ENCODE measurements at regions not wholly inside any gene's neighbourhood (a gene's known extent, or its start where the extent isn't known, plus 50 kb on each side); places are given as distances from the start of the nearest gene placed in this dataset.

- Mint-ChIP-seq H3K4me3 (no peak overlapping the region), H3K4me1 (no peaks in the 10 kb centered on the region), H3K27me3 (ENCODE audit: low read depth) (peaks cover 2% of the 10 kb centered on the region), H3K27ac (ENCODE audit: unreplicated experiment) (no peak overlapping the region), H3K36me3 (ENCODE audit: low read depth) (no peaks in the 10 kb centered on the region), H3K9me3 (no peaks in the 10 kb centered on the region)
- no peak for DNase-seq (ENCODE audit: low read depth, low spot score)
- no peak for TF ChIP-seq CTCF (conservative IDR thresholded peaks at IDR 0.05)
Observed at GRCh38 chr6:76420094-76420493, 347.6 kb upstream of the IMPG1 start.

GRCh38 chr6:76418560-76419223, 346.2 kb upstream of the IMPG1 start:
- Mint-ChIP-seq H3K27me3 (ENCODE audit: low read depth) (peaks cover 2% of the 10 kb centered on the region), H3K4me1 (no peaks in the 10 kb centered on the region), H3K4me3 (no peak overlapping the region), H3K9me3 (no peaks in the 10 kb centered on the region), H3K27ac (ENCODE audit: unreplicated experiment) (no peak overlapping the region), H3K36me3 (ENCODE audit: low read depth) (no peaks in the 10 kb centered on the region)
- no peak for TF ChIP-seq CTCF (conservative IDR thresholded peaks at IDR 0.05)
- DNase-seq (ENCODE audit: low read depth, low spot score), result no peak

DNA sequence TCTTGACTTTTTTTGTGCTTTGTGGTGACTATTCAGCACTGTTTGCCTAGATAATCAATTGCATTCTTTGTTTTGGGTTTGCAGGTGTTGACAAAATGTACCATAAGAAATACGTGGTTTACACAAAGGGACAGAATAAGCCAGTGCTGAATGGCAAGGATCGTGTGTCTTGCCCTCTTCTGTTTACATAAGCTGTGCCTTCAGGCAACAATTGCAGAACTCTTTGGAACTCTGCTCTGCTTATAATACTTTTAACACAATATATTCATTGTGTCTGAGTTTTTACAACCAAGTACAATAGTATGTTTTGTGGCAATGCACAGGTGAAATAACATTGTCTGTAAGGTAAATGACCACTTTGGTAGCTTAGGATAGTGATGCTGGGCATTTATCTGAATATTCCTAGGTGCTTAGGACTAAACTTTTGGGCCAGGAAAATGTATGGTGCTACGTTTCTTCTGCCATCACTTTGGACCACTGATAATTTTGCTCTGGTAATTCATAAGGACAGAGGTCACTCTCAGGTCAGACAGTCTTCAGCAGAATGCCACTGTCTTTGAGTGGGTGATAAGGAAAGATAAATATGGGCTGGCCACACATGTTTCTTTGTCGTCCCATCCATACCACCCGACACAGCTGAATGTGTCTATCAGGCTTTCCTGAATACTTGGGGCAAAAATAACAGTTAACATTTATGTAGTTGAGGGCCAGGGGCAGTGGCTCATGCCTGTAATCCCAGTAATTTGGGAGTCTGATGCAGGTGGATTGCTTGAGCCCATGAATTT, 344.6 kb upstream of the IMPG1 start:
- no peak overlapping the region for H3K4me3 Mint-ChIP-seq
- H3K27ac Mint-ChIP-seq (ENCODE audit: unreplicated experiment), result no peak overlapping the region
- DNase-seq (ENCODE audit: low read depth, low spot score), result no peak
- no peaks in the 10 kb centered on the region for H3K9me3 Mint-ChIP-seq
- H3K27me3 Mint-ChIP-seq (ENCODE audit: low read depth), result no peaks in the 10 kb centered on the region
- TF ChIP-seq CTCF (conservative IDR thresholded peaks at IDR 0.05), result no peak
- H3K4me1 Mint-ChIP-seq, result no peaks in the 10 kb centered on the region
- no peaks in the 10 kb centered on the region for H3K36me3 Mint-ChIP-seq (ENCODE audit: low read depth)

GRCh38 chr6:76403064-76403463, 330.6 kb upstream of the IMPG1 start:
- no peak for TF ChIP-seq CTCF (conservative IDR thresholded peaks at IDR 0.05)
- Mint-ChIP-seq H3K27me3 (ENCODE audit: low read depth) (no peaks in the 10 kb centered on the region), H3K4me3 (no peak overlapping the region), H3K36me3 (ENCODE audit: low read depth) (no peaks in the 10 kb centered on the region), H3K9me3 (peaks cover 6% of the 10 kb centered on the region), H3K4me1 (no peaks in the 10 kb centered on the region), H3K27ac (ENCODE audit: unreplicated experiment) (no peak overlapping the region)
- DNase-seq (ENCODE audit: low read depth, low spot score), result no peak

GRCh38 chr6:76397966-76398365, 325.5 kb upstream of the IMPG1 start:
- no peak for TF ChIP-seq CTCF (conservative IDR thresholded peaks at IDR 0.05)
- H3K36me3 Mint-ChIP-seq (ENCODE audit: low read depth), result no peaks in the 10 kb centered on the region
- no peak overlapping the region for H3K27ac Mint-ChIP-seq (ENCODE audit: unreplicated experiment)
- H3K4me3 Mint-ChIP-seq, result no peak overlapping the region
- DNase-seq (ENCODE audit: low read depth, low spot score), result no peak
- H3K9me3 Mint-ChIP-seq, result no peaks in the 10 kb centered on the region
- H3K27me3 Mint-ChIP-seq (ENCODE audit: low read depth), result no peaks in the 10 kb centered on the region
- no peaks in the 10 kb centered on the region for H3K4me1 Mint-ChIP-seq

All from neural crest cell (in vitro differentiated cells).